OCI-LY1 (cell line): ENCODE measurements at regions not wholly inside any gene's neighbourhood (a gene's known extent, or its start where the extent isn't known, plus 50 kb on each side); places are given as distances from the start of the nearest gene placed in this dataset.

Experiments
- H2AFZ ChIP-seq: fragments of 200-600 bp; sonication (generic), shearing (Covaris generic); 2 replicates; pipeline ENCODE4 v1.6.0; 2014; ENCODE audit warnings: antibody characterized with exemption, mild to moderate bottlenecking, low read length
- H3F3A ChIP-seq: fragments of 200-600 bp; sonication (generic), shearing (Covaris generic); 2 replicates; pipeline ENCODE4 v1.6.0; 2014; ENCODE audit warnings: mild to moderate bottlenecking, antibody characterized with exemption, low read length, moderate library complexity; ENCODE audit not compliant: insufficient read depth
- H3K27ac ChIP-seq: fragments of 200-600 bp; sonication (generic); 2 replicates; pipeline ENCODE4 v1.5.1; 2014; ENCODE audit warnings: low read length, mixed run types, mild to moderate bottlenecking, low read depth; ENCODE audit not compliant: poor library complexity, severe bottlenecking
- H3K27me3 ChIP-seq: fragments of 200-600 bp; sonication (generic); 2 replicates; pipeline ENCODE4 v1.6.0; 2014; ENCODE audit warnings: antibody characterized with exemption, mild to moderate bottlenecking, low read length, moderate library complexity; ENCODE audit not compliant: insufficient read depth
- H3K36me3 ChIP-seq: fragments of 200-600 bp; sonication (generic); 2 replicates; pipeline ENCODE4 v1.6.1; 2014; ENCODE audit warnings: mild to moderate bottlenecking, antibody characterized with exemption, low read length, moderate library complexity, mixed read lengths; ENCODE audit not compliant: insufficient read depth
- H3K4me1 ChIP-seq: fragments of 200-600 bp; sonication (generic); 2 replicates; pipeline ENCODE4 v1.5.1; 2014; ENCODE audit warnings: mild to moderate bottlenecking, low read length, moderate library complexity; ENCODE audit not compliant: insufficient read depth, severe bottlenecking
- H3K4me2 ChIP-seq: fragments of 200-600 bp; sonication (generic), shearing (Covaris generic); 2 replicates; pipeline ENCODE4 v1.6.1; 2014; ENCODE audit warnings: low read length
- H3K4me3 ChIP-seq: fragments of 200-600 bp; sonication (generic); 2 replicates; pipeline ENCODE4 v1.5.1; 2014; ENCODE audit warnings: low read length, low read depth, mild to moderate bottlenecking, mixed read lengths; ENCODE audit not compliant: poor library complexity, severe bottlenecking
- H3K79me2 ChIP-seq: fragments of 200-600 bp; shearing (Covaris generic); 2 replicates; pipeline ENCODE4 v1.6.1; 2016; ENCODE audit warnings: mixed run types, low read length, mixed read lengths; ENCODE audit not compliant: insufficient read depth
- H3K9ac ChIP-seq: fragments of 200-600 bp; sonication (generic), shearing (Covaris generic); 2 replicates; pipeline ENCODE4 v1.6.1; 2014; ENCODE audit warnings: mild to moderate bottlenecking, low read length, mixed read lengths
- H3K9me2 ChIP-seq: fragments of 200-600 bp; sonication (generic), shearing (Covaris generic); 2 replicates; pipeline ENCODE4 v1.6.1; 2014; ENCODE audit warnings: low read depth, mild to moderate bottlenecking, low read length, mixed read lengths
- H3K9me3 ChIP-seq: fragments of 200-600 bp; shearing (Covaris generic); 2 replicates; pipeline ENCODE4 v1.6.1; 2014; ENCODE audit warnings: low read length, mixed read lengths
- H4K20me1 ChIP-seq: fragments of 200-600 bp; sonication (generic), shearing (Covaris generic); 2 replicates; pipeline ENCODE4 v1.6.0; 2016; ENCODE audit warnings: mild to moderate bottlenecking, low read length; ENCODE audit not compliant: insufficient read depth
- CTCF ChIP-seq: fragments of 200-600 bp; sonication (generic), shearing (Covaris generic); IDR thresholded peaks from 2 replicates; pipeline ENCODE4 v1.5.1; 2017; ENCODE audit warnings: mild to moderate bottlenecking, antibody characterized with exemption, low read length, moderate library complexity, mixed read lengths
- EZH2 ChIP-seq: fragments of 200-600 bp; sonication (generic), shearing (Covaris generic); IDR thresholded peaks from 2 replicates; pipeline ENCODE4 v1.8.0; 2017; ENCODE audit warnings: borderline replicate concordance, mixed run types, mild to moderate bottlenecking, antibody characterized with exemption, low read length, moderate library complexity, mixed read lengths

GRCh38 chr3:120528163-120528562 is 68.0 kb upstream of the NDUFB4 start:
- H3K9me2 ChIP-seq: no peaks in the 10 kb centered on the region
- H3K36me3 ChIP-seq: no peaks in the 10 kb centered on the region
- no peaks in the 10 kb centered on the region for H3F3A ChIP-seq
- no peaks in the 10 kb centered on the region for H3K79me2 ChIP-seq
- H3K4me1 ChIP-seq: no peaks in the 10 kb centered on the region
- no peaks in the 10 kb centered on the region for H3K9me3 ChIP-seq
- no peak overlapping the region for H3K27ac ChIP-seq
- H2AFZ ChIP-seq: no peak overlapping the region
- TF ChIP-seq EZH2 (no peak), CTCF (no peak)
- no peak overlapping the region for H3K4me2 ChIP-seq
- H4K20me1 ChIP-seq: no peaks in the 10 kb centered on the region
- no peak overlapping the region for H3K4me3 ChIP-seq
- no peak overlapping the region for H3K9ac ChIP-seq
- no peaks in the 10 kb centered on the region for H3K27me3 ChIP-seq

GRCh38 chr3:120526011-120526870 is 69.9 kb upstream of the NDUFB4 start:
- no peak overlapping the region for H3K4me3 ChIP-seq
- no peaks in the 10 kb centered on the region for H3F3A ChIP-seq
- no peak for TF ChIP-seq CTCF
- TF ChIP-seq EZH2: no peak
- H4K20me1 ChIP-seq: no peaks in the 10 kb centered on the region
- no peaks in the 10 kb centered on the region for H3K9me3 ChIP-seq
- H3K36me3 ChIP-seq: no peaks in the 10 kb centered on the region
- no peaks in the 10 kb centered on the region for H3K27me3 ChIP-seq
- H3K4me1 ChIP-seq: no peaks in the 10 kb centered on the region
- no peaks in the 10 kb centered on the region for H3K79me2 ChIP-seq
- no peaks in the 10 kb centered on the region for H3K9me2 ChIP-seq
- H2AFZ ChIP-seq: no peak overlapping the region
- no peak overlapping the region for H3K27ac ChIP-seq
- no peak overlapping the region for H3K4me2 ChIP-seq
- H3K9ac ChIP-seq: no peak overlapping the region

GRCh38 chr3:120524171-120524923 is 71.8 kb upstream of the NDUFB4 start:
- no peak overlapping the region for H3K4me2 ChIP-seq

More at GRCh38 chr3:120524171-120524923, 71.8 kb upstream of the NDUFB4 start:
- H3K27me3 ChIP-seq: no peaks in the 10 kb centered on the region
- H3K9me2 ChIP-seq: no peaks in the 10 kb centered on the region
- H4K20me1 ChIP-seq: no peaks in the 10 kb centered on the region
- H3K4me1 ChIP-seq: no peaks in the 10 kb centered on the region
- no peaks in the 10 kb centered on the region for H3K9me3 ChIP-seq
- H3K9ac ChIP-seq: no peak overlapping the region
- no peaks in the 10 kb centered on the region for H3K36me3 ChIP-seq
- H3F3A ChIP-seq: no peaks in the 10 kb centered on the region
- TF ChIP-seq CTCF: no peak
- no peak for TF ChIP-seq EZH2
- H3K27ac ChIP-seq: no peak overlapping the region
- H3K4me3 ChIP-seq: no peak overlapping the region
- no peak overlapping the region for H2AFZ ChIP-seq
- no peaks in the 10 kb centered on the region for H3K79me2 ChIP-seq
